ENCODE measurements at regions not wholly inside any gene's neighbourhood (a gene's known extent, or its start where the extent isn't known, plus 50 kb on each side); places are given as distances from the start of the nearest gene placed in this dataset.
A peak's percentile ranks its signal among the peaks of the same experiment; 100 is the strongest.

DNA sequence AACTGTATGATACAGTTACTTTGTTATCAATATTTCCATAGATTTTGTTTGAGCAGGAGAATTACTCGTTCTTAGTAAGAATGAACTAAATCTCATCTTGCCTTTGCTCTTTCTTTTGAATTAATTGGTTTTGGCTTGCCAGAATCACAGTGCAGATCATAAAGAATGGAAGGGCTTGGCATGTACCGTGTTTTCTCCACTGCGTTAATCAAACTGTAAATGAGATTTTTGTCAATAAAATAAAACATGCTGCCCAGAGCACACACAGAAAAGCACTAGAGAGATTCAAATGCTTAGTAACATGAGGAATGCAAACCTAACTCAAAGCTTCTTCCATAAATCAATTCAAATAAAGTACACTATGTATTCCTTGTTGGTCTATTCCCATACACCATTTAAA is 229.6 kb upstream of the CDH2 start:
- WGBS, 3 donors: 36 to 47% (median 41%) methylated on average over 3 of the region's 3 CpGs
- FAIRE-seq: no peak
- Histone ChIP-seq H3K9me3 (ENCODE audit: control insufficient read depth in 2 of 2, insufficient read depth in 1 of 2, low read depth in 1 of 2, low read length in 1 of 2) (no peaks in the 10 kb centered on the region), H3K4me3 (ENCODE audit: low read depth in 1 of 3, low read length in 3 of 3) (no peak overlapping the region), H3K4me1 (ENCODE audit: control insufficient read depth in 3 of 3, insufficient read depth in 2 of 3, low read depth in 1 of 3, low read length in 2 of 3) (no peaks in the 10 kb centered on the region), H3K36me3 (ENCODE audit: control insufficient read depth in 3 of 3, insufficient read depth in 2 of 3, low read depth in 1 of 3, low read length in 3 of 3) (no peaks in the 10 kb centered on the region), H3K27ac (ENCODE audit: low read depth in 1 of 3, low read length in 2 of 3) (no peak overlapping the region), H3K27me3 (ENCODE audit: control insufficient read depth in 3 of 3, insufficient read depth in 3 of 3, low read length in 3 of 3) (no peaks in the 10 kb centered on the region)
- no peak for DNase-seq

DNA sequence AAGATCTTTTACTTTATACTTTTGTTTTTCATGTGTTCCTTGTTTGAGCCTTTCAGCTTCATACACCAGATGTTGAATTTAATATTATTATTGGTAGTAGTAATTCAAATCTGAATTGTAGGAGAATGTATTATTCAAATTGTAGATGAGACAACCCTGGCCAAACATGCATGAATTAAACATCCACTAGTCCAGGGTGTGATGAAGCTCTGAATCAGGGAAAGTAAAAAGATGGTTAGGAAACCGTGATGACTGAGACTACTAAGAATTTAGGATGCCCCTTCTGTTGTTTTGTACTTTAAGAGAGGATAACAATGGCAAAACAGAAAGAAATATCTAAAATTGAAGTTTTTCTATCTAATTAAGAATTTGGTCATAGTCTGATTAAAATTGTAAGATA is 227.8 kb upstream of the CDH2 start:
- no peak for FAIRE-seq

DNA sequence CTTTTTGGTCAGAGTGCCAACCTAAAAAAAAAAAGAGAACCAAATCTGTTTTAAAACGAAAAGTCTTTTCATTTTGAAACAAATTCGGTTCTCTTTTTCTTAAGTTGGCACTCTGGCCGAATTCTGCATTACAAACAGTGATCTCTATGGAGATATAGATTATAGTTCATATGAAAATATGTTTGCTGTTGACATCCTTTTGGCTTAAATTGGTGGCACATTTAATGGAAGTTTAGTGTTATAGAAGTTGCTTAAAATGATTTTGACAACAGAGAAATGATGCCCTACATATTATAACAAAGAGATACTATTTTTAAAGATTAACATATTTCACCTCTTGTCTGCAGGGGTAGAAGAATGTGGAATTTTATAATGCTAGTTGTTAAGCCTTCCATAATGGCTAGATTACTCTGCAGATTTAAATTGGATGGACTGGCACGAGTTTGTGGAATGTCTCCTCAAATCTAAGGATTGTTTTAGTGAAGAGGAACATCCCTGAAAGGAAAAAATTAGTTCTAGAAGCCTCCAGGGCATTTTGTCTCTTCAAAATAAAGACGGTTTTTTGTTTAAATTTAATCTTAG is 222.9 kb upstream of the CDH2 start:
- Histone ChIP-seq H3K27ac (ENCODE audit: low read depth in 1 of 3, low read length in 2 of 3) (no peak overlapping the region), H3K4me3 (ENCODE audit: low read depth in 1 of 3, low read length in 3 of 3) (no peak overlapping the region), H3K27me3 (ENCODE audit: control insufficient read depth in 3 of 3, insufficient read depth in 3 of 3, low read length in 3 of 3) (no peaks in the 10 kb centered on the region), H3K4me1 (ENCODE audit: control insufficient read depth in 3 of 3, insufficient read depth in 2 of 3, low read depth in 1 of 3, low read length in 2 of 3) (no peaks in the 10 kb centered on the region), H3K36me3 (ENCODE audit: control insufficient read depth in 3 of 3, insufficient read depth in 2 of 3, low read depth in 1 of 3, low read length in 3 of 3) (no peaks in the 10 kb centered on the region), H3K9me3 (ENCODE audit: control insufficient read depth in 2 of 2, insufficient read depth in 1 of 2, low read depth in 1 of 2, low read length in 1 of 2) (no peaks in the 10 kb centered on the region)
- no peak for DNase-seq
- no peak for FAIRE-seq
- 59 to 67% (median 60%) methylated on average over 5 of the region's 5 CpGs for WGBS, 3 donors

More for the DNA sequence above, 227.8 kb upstream of the CDH2 start:
- no peak for DNase-seq
- no peak overlapping the region for H3K4me3 ChIP-seq (ENCODE audit: low read depth in 1 of 3, low read length in 3 of 3)
- no peak overlapping the region for H3K27ac ChIP-seq (ENCODE audit: low read depth in 1 of 3, low read length in 2 of 3)
- no peaks in the 10 kb centered on the region for H3K9me3 ChIP-seq (ENCODE audit: control insufficient read depth in 2 of 2, insufficient read depth in 1 of 2, low read depth in 1 of 2, low read length in 1 of 2)
- H3K27me3 ChIP-seq (ENCODE audit: control insufficient read depth in 3 of 3, insufficient read depth in 3 of 3, low read length in 3 of 3): no peaks in the 10 kb centered on the region
- no peaks in the 10 kb centered on the region for H3K36me3 ChIP-seq (ENCODE audit: control insufficient read depth in 3 of 3, insufficient read depth in 2 of 3, low read depth in 1 of 3, low read length in 3 of 3)
- no peaks in the 10 kb centered on the region for H3K4me1 ChIP-seq (ENCODE audit: control insufficient read depth in 3 of 3, insufficient read depth in 2 of 3, low read depth in 1 of 3, low read length in 2 of 3)
- 22 to 43% (median 24%) methylated on average over 1 of the region's 1 CpG for WGBS, 3 donors

DNA sequence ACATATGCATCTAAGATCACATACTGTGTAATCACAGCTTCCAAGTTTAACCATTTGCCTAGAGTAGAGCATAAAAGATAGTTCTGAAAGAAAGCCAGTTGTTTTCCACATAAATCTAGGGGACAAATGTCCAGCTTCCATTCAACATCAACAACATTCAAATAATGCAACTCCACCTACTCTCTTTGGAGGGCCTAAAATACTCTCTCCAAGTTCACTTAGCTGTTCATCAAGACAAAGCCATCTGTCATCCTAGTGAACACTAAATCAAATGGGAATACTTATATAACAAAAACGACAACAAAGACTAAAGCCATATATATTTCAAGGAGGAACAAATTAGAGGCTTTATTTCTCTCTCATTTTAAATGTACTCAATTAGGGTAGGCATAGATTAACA is 221.5 kb upstream of the CDH2 start:
- Histone ChIP-seq H3K27ac (ENCODE audit: low read depth in 1 of 3, low read length in 2 of 3) (no peak overlapping the region), H3K9me3 (ENCODE audit: control insufficient read depth in 2 of 2, insufficient read depth in 1 of 2, low read depth in 1 of 2, low read length in 1 of 2) (no peaks in the 10 kb centered on the region), H3K4me3 (ENCODE audit: low read depth in 1 of 3, low read length in 3 of 3) (no peak overlapping the region), H3K27me3 (ENCODE audit: control insufficient read depth in 3 of 3, insufficient read depth in 3 of 3, low read length in 3 of 3) (no peaks in the 10 kb centered on the region), H3K4me1 (ENCODE audit: control insufficient read depth in 3 of 3, insufficient read depth in 2 of 3, low read depth in 1 of 3, low read length in 2 of 3) (no peaks in the 10 kb centered on the region), H3K36me3 (ENCODE audit: control insufficient read depth in 3 of 3, insufficient read depth in 2 of 3, low read depth in 1 of 3, low read length in 3 of 3) (no peaks in the 10 kb centered on the region)
- DNase-seq (no peak), FAIRE-seq (no peak)
- 46 to 57% (median 56%) methylated on average over 1 of the region's 1 CpG for WGBS, 3 donors

DNA sequence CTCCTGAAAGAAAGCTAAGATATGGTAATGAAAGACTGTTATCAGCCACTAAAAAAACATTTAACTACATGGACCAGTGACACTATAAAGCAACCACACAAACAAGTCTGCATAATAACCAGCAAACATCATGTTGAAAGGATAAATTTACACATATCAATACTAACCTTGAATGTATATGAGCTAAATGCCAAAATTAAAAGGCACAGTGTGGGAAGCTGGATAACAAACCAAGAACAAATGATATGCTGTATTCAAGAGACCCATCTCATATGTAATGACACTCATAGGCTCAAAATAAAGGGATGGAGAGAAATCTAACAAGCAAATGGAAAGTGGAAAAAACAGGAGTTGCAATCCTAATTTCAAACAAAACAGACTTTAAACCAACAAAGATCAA is 213.1 kb upstream of the CDH2 start:
- Histone ChIP-seq H3K4me3 (ENCODE audit: low read depth in 1 of 3, low read length in 3 of 3) (no peak overlapping the region), H3K27ac (ENCODE audit: low read depth in 1 of 3, low read length in 2 of 3) (no peak overlapping the region), H3K36me3 (ENCODE audit: control insufficient read depth in 3 of 3, insufficient read depth in 2 of 3, low read depth in 1 of 3, low read length in 3 of 3) (no peaks in the 10 kb centered on the region), H3K27me3 (ENCODE audit: control insufficient read depth in 3 of 3, insufficient read depth in 3 of 3, low read length in 3 of 3) (no peaks in the 10 kb centered on the region), H3K4me1 (ENCODE audit: control insufficient read depth in 3 of 3, insufficient read depth in 2 of 3, low read depth in 1 of 3, low read length in 2 of 3) (no peaks in the 10 kb centered on the region), H3K9me3 (ENCODE audit: control insufficient read depth in 2 of 2, insufficient read depth in 1 of 2, low read depth in 1 of 2, low read length in 1 of 2) (peaks cover 0 to 9% of the 10 kb centered on the region in 2 donors)
- FAIRE-seq (no peak), DNase-seq (no peak)

DNA sequence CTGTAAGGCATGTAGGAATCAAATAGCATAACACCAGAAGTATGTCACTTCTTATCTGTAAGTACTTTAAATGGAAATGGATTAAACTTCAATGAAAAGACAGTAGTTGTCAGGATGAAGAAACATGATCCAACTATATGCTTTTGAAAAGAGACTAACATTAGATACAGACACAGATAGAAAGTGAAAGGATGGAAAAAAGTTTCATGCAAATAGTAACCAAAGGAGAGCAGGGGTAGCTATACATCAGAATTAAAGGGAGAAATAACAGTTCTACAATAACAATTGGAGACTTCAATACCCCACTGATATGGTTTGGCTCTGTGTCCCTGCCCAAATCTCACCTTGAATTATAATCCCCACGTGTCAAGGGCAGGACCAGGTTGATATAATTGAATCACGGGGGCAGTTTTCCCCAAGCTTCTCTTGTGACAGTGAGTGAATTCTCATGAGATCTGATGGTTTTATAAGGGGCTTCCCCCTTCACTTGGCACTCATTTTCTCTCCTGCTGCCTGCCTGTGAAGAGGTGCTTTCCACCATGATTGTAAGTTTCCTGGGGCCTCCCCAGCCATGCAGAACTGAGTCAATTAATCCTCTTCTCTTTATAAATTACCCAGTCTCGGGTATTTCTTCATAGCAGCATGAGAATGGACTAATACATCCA is 205.4 kb upstream of the CDH2 start:
- no peak for FAIRE-seq
- H3K4me3 ChIP-seq (ENCODE audit: low read depth in 1 of 3, low read length in 3 of 3): no peak overlapping the region
- H3K4me1 ChIP-seq (ENCODE audit: control insufficient read depth in 3 of 3, insufficient read depth in 2 of 3, low read depth in 1 of 3, low read length in 2 of 3): no peaks in the 10 kb centered on the region
- 38 to 65% (median 50%) methylated on average over 3 of the region's 3 CpGs for WGBS, 3 donors
- no peaks in the 10 kb centered on the region for H3K27me3 ChIP-seq (ENCODE audit: control insufficient read depth in 3 of 3, insufficient read depth in 3 of 3, low read length in 3 of 3)
- H3K27ac ChIP-seq (ENCODE audit: low read depth in 1 of 3, low read length in 2 of 3): no peak overlapping the region
- no peaks in the 10 kb centered on the region for H3K9me3 ChIP-seq (ENCODE audit: control insufficient read depth in 2 of 2, insufficient read depth in 1 of 2, low read depth in 1 of 2, low read length in 1 of 2)
- H3K36me3 ChIP-seq (ENCODE audit: control insufficient read depth in 3 of 3, insufficient read depth in 2 of 3, low read depth in 1 of 3, low read length in 3 of 3): no peaks in the 10 kb centered on the region
- no peak for DNase-seq

DNA sequence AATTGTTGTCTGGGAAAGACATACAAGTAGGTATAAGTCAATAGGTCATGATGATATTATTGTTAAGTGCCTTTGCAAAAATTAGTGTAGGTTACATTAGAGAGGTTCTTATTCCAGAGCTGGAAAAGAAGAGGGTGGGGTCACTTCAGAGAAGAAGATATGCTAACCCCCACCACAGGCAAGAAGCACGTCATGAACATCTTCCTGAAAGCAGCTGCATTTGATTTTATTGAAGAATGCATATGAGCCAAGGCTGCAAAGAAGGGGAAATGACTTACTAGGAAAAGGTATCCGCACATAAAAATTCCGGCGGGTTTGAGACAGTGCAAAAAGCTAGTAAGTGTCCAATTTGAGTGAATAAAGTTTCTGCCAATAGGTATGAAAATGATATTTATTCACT is 195.3 kb upstream of the CDH2 start:
- Histone ChIP-seq H3K4me1 (ENCODE audit: control insufficient read depth in 3 of 3, insufficient read depth in 2 of 3, low read depth in 1 of 3, low read length in 2 of 3) (no peaks in the 10 kb centered on the region), H3K27ac (ENCODE audit: low read depth in 1 of 3, low read length in 2 of 3) (no peak overlapping the region), H3K9me3 (ENCODE audit: control insufficient read depth in 2 of 2, insufficient read depth in 1 of 2, low read depth in 1 of 2, low read length in 1 of 2) (no peaks in the 10 kb centered on the region), H3K36me3 (ENCODE audit: control insufficient read depth in 3 of 3, insufficient read depth in 2 of 3, low read depth in 1 of 3, low read length in 3 of 3) (no peaks in the 10 kb centered on the region), H3K4me3 (ENCODE audit: low read depth in 1 of 3, low read length in 3 of 3) (no peak overlapping the region), H3K27me3 (ENCODE audit: control insufficient read depth in 3 of 3, insufficient read depth in 3 of 3, low read length in 3 of 3) (no peaks in the 10 kb centered on the region)
- WGBS, 3 donors: 78 to 90% (median 88%) methylated on average over 4 of the region's 4 CpGs
- FAIRE-seq: no peak
- DNase-seq: no peak

DNA sequence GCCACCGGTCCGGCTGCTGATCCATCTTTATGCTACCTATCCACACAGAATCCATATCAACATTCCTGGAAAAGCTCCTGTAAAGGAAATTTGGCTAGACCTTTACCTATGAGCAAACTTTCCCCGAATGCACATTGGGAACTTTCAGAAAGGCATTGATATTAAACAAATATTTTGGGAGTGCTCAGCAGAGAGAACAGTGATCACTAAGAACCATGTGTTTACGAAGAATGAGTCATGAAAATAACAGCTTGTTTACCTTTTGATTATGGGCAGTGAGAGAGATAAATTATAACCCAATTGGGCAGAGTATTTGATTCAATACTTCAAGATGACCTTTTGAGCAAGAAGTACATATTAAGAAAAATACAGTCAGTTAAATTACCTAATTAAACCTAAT is 189.7 kb upstream of the CDH2 start:
- no peak for DNase-seq
- no peak for FAIRE-seq
- no peaks in the 10 kb centered on the region for H3K36me3 ChIP-seq (ENCODE audit: control insufficient read depth in 3 of 3, insufficient read depth in 2 of 3, low read depth in 1 of 3, low read length in 3 of 3)
- no peak overlapping the region for H3K27ac ChIP-seq (ENCODE audit: low read depth in 1 of 3, low read length in 2 of 3)
- H3K4me3 ChIP-seq (ENCODE audit: low read depth in 1 of 3, low read length in 3 of 3): no peak overlapping the region
- no peaks in the 10 kb centered on the region for H3K27me3 ChIP-seq (ENCODE audit: control insufficient read depth in 3 of 3, insufficient read depth in 3 of 3, low read length in 3 of 3)
- H3K9me3 ChIP-seq (ENCODE audit: control insufficient read depth in 2 of 2, insufficient read depth in 1 of 2, low read depth in 1 of 2, low read length in 1 of 2): no peaks in the 10 kb centered on the region
- no peaks in the 10 kb centered on the region for H3K4me1 ChIP-seq (ENCODE audit: control insufficient read depth in 3 of 3, insufficient read depth in 2 of 3, low read depth in 1 of 3, low read length in 2 of 3)
- 58 to 76% (median 62%) methylated on average over 4 of the region's 4 CpGs for WGBS, 3 donors

DNA sequence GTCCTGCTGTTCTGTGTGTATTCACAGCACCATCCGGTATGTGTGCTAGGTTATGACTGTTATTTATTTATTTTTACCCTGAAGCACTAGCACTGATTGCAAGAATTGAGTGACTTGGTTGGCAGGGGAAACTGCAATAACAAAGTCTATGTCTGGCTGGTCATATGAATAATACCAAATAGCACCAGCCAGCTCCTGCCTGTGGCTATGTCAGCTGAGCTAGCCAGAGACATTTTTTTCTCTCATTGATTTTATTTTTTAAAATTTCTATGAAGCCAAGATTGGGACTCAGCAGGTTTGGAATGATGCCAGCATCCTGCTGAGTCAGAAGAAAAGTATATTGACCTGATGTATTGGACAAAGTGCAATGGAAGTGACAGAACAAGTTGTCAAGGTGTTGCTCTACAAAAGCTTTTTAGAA is 188.5 kb upstream of the CDH2 start:
- Histone ChIP-seq H3K4me1 (ENCODE audit: control insufficient read depth in 3 of 3, insufficient read depth in 2 of 3, low read depth in 1 of 3, low read length in 2 of 3) (no peaks in the 10 kb centered on the region), H3K36me3 (ENCODE audit: control insufficient read depth in 3 of 3, insufficient read depth in 2 of 3, low read depth in 1 of 3, low read length in 3 of 3) (no peaks in the 10 kb centered on the region), H3K9me3 (ENCODE audit: control insufficient read depth in 2 of 2, insufficient read depth in 1 of 2, low read depth in 1 of 2, low read length in 1 of 2) (no peaks in the 10 kb centered on the region), H3K27me3 (ENCODE audit: control insufficient read depth in 3 of 3, insufficient read depth in 3 of 3, low read length in 3 of 3) (no peaks in the 10 kb centered on the region), H3K4me3 (ENCODE audit: low read depth in 1 of 3, low read length in 3 of 3) (no peak overlapping the region), H3K27ac (ENCODE audit: low read depth in 1 of 3, low read length in 2 of 3) (no peak overlapping the region)
- FAIRE-seq (no peak), DNase-seq (peak in 1 of 2 donors; percentile 2)
- WGBS, 3 donors: 41 to 68% (median 50%) methylated on average over 1 of the region's 1 CpG

Data from small intestine (tissue), 7 donors.